Central memory CD8-positive, alpha-beta T cell (primary cell): ENCODE measurements at regions not wholly inside any gene's neighbourhood (a gene's known extent, or its start where the extent isn't known, plus 50 kb on each side); places are given as distances from the start of the nearest gene placed in this dataset.
"Not testable (repeated sequence)": the region's sequence is repeated elsewhere in the genome, so short reads cannot be mapped to it uniquely, and the experiment has no call there.

Experiments
- ATAC-seq: fragments of 150-1000 bp; cut with Tn5 transposase; replicated peaks from 2 replicates; pipeline ENCODE4 v1.10.0; 2022; ENCODE audit warnings: mild to moderate bottlenecking, moderate FRiP score, moderate number of reproducible peaks; ENCODE audit not compliant: poor library complexity, severe bottlenecking; ENCODE audit errors: extremely low read depth
- DNase-seq, 2 donors: peaks; one replicate each; pipeline ENCODE4 v3.0.0; 2021; ENCODE audit warnings: low spot score in 2 of 2
- H3K27ac Mint-ChIP-seq: one replicate; pipeline ENCODE4 v1.8.0; 2022; ENCODE audit warnings: low read depth, mild to moderate bottlenecking, moderate library complexity, mixed read lengths
- H3K27me3 Mint-ChIP-seq: one replicate; pipeline ENCODE4 v1.8.0; 2022; ENCODE audit warnings: mixed read lengths
- H3K36me3 Mint-ChIP-seq: one replicate; pipeline ENCODE4 v1.8.0; 2022; ENCODE audit warnings: mild to moderate bottlenecking, moderate library complexity, mixed read lengths; ENCODE audit not compliant: insufficient read depth
- H3K4me1 Mint-ChIP-seq: one replicate; pipeline ENCODE4 v1.8.0; 2022; ENCODE audit warnings: mixed read lengths
- H3K4me3 Mint-ChIP-seq: one replicate; pipeline ENCODE4 v1.8.0; 2022; ENCODE audit warnings: mild to moderate bottlenecking, moderate library complexity, mixed read lengths
- H3K9me3 Mint-ChIP-seq: one replicate; pipeline ENCODE4 v1.8.0; 2022; ENCODE audit warnings: mixed read lengths

DNA sequence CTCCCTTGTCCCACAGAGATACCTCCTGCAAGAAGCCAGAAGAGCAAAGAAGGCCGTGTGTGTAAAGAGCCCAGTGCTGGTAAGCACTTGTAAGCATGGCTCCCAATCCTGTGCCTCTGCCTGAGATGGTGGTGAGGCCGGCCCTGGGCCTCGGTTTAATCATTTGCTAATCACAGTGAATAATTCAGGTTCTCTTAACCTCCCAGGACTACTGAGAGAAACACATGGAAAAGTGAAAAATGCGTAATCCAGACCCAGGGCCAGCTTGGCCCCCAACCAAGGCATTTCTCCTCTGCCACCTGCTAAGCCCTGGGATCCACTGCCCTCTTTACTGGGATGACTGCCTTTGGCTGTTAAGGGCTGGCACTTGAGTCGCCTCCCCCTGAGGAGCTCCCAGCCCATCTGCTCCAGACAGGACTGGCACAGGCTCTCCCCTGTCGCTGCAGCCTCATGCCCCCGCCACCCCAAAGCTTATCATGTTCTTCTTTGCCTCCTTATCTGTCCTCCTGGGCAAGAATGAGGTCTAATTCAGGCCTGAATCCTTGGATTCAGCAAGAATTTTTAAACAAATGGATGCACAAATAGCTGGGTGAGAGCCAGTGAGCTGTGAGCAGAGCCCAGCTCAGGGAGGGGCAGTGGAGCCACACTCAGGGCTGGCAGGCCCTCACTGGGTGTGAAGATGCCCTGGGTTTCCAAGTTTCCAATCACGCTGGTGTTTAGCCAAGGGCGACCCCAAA lies 193.9 kb upstream of the HS6ST1 start:
- H3K36me3 Mint-ChIP-seq: peaks cover 2% of the 10 kb centered on the region
- no peaks in the 10 kb centered on the region for H3K4me1 Mint-ChIP-seq
- H3K27me3 Mint-ChIP-seq: peaks cover 49% of the 10 kb centered on the region
- DNase-seq (no peak), ATAC-seq (no peak)
- no peaks in the 10 kb centered on the region for H3K9me3 Mint-ChIP-seq
- no peak overlapping the region for H3K27ac Mint-ChIP-seq
- no peak overlapping the region for H3K4me3 Mint-ChIP-seq

DNA sequence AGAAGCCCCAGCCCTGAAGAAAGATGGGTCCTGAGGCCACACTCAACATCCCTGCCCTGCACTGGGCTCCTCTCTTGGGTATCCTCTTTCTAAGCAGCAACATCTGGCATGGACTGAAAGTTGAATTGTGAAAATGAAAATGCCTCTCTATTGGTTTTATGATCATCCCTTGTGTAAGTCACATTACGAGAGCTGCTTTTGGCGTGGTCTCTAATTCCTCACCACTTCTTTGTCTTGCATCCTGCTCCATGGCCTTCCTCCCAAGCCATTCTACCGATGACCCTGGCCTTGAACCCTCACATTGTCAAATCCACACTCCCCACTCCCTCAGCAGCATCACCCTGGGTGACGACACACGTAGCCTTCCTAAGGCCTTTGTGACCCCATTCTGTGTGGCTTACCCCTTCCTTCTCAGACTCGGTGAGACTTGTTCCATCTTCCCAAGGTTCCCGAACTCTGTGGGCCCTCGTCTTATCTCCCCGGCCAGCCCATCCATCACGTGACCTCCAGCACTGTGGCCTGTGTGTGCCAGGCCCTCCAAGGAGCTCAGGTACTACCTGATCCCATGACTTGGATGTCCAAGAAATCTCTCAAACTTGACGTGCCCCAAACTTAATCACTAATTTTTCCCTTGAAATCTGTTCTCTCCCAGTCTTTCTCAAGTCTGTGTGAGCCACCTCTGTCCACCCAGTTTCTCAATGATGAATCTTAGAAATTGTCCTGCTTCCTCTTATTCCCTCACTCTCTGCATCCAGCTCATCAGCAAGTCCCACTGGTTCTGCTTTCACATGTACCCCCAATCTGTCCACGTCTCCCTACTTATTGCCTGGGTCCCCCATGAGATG lies 194.7 kb upstream of the HS6ST1 start:
- Mint-ChIP-seq H3K4me1 (no peaks in the 10 kb centered on the region), H3K4me3 (no peak overlapping the region), H3K36me3 (peaks cover 2% of the 10 kb centered on the region), H3K27ac (no peak overlapping the region), H3K9me3 (no peaks in the 10 kb centered on the region), H3K27me3 (peaks cover 51% of the 10 kb centered on the region)
- DNase-seq (no peak), ATAC-seq (no peak)

DNA sequence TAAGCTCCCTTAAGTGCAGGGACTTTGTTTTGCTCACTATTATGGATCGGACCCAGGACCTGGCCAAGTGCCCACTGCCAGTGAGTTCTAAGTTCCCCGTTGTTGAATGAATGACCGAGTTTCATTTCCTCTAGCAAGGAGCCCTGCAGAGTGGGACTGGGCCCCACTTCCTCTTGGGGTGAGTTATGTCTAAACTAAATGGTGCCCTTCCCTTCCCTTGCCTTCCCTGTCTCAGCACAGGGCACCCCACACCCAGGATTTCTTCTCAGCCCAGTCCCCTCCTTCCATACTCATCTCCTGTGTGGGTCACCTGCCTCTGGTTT lies 195.3 kb upstream of the HS6ST1 start:
- no peaks in the 10 kb centered on the region for H3K4me1 Mint-ChIP-seq
- no peak for ATAC-seq
- H3K27ac Mint-ChIP-seq: no peak overlapping the region
- H3K36me3 Mint-ChIP-seq: peaks cover 2% of the 10 kb centered on the region
- H3K4me3 Mint-ChIP-seq: no peak overlapping the region
- H3K9me3 Mint-ChIP-seq: no peaks in the 10 kb centered on the region
- peaks cover 57% of the 10 kb centered on the region for H3K27me3 Mint-ChIP-seq
- DNase-seq: no peak

DNA sequence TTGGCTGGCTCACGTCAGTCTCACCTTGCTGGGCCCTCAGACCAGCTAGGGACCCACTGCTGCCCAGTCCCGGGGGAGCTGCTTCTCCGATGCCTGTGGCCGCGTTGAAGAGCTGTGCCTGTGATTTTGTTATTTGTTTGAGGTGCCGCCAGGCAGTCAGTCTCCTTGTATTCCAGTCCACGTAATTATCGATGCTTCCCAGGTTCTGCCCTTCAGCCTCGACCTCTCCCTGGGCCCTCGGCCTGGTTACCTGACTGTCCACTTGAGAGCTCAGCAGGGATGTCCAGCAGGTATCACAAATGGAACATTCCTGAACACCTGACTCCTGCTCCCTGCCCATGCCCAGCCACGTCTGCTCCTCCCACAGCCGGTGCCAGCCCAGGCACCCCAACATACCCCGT lies 195.9 kb upstream of the HS6ST1 start:
- Mint-ChIP-seq H3K27ac (no peak overlapping the region), H3K36me3 (peaks cover 2% of the 10 kb centered on the region), H3K27me3 (peaks cover 63% of the 10 kb centered on the region), H3K4me3 (no peak overlapping the region), H3K9me3 (no peaks in the 10 kb centered on the region), H3K4me1 (no peaks in the 10 kb centered on the region)
- DNase-seq (no peak), ATAC-seq (no peak)

DNA sequence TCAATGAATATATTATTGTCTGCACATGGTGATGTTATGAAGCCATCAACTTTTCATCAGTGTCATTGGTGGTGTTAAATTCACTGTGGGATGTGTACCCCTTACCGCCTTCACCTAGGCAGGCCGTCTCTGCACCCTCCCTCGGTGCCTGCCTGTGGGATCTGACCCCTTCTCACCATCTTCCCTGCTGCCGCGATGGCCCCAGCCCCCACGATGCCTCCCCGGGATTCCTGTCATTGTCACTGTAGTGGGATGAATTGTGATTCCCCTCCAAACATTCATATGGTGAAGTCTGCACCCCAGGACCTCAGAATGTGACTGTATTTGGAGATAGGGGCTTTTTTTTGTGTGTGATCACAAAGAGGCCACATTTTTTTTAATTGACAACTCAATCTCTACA lies 198.3 kb upstream of the HS6ST1 start:
- H3K27me3 Mint-ChIP-seq: peaks cover 62% of the 10 kb centered on the region
- H3K36me3 Mint-ChIP-seq: peaks cover 2% of the 10 kb centered on the region
- H3K4me3 Mint-ChIP-seq: no peak overlapping the region
- no peak overlapping the region for H3K27ac Mint-ChIP-seq
- no peaks in the 10 kb centered on the region for H3K9me3 Mint-ChIP-seq
- DNase-seq (no peak), ATAC-seq (no peak)
- no peaks in the 10 kb centered on the region for H3K4me1 Mint-ChIP-seq

DNA sequence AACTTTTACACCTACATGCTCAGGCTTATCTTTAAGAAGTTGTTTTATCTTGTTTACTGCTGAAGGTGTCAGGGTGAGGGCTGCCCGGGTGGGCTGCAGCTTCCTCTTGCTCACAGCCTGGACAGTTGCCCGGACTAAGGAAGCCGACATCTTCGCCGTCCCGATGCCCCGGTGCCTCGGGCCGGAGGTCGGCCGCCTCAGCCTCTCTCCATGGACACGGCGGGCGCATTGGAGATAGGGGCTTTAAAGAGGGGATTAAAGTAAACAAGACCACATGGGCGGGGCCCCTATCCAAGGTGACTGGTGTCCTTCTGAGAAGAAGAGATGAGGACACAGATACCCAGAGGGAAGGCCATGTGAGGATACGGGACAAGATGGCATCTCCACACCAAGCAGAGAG lies 200.4 kb upstream of the HS6ST1 start:
- not testable (repeated sequence) for H3K9me3 Mint-ChIP-seq, DNase-seq, H3K4me3 Mint-ChIP-seq, H3K4me1 Mint-ChIP-seq, H3K36me3 Mint-ChIP-seq, H3K27ac Mint-ChIP-seq, ATAC-seq
- peaks cover 47% of the 10 kb centered on the region for H3K27me3 Mint-ChIP-seq

DNA sequence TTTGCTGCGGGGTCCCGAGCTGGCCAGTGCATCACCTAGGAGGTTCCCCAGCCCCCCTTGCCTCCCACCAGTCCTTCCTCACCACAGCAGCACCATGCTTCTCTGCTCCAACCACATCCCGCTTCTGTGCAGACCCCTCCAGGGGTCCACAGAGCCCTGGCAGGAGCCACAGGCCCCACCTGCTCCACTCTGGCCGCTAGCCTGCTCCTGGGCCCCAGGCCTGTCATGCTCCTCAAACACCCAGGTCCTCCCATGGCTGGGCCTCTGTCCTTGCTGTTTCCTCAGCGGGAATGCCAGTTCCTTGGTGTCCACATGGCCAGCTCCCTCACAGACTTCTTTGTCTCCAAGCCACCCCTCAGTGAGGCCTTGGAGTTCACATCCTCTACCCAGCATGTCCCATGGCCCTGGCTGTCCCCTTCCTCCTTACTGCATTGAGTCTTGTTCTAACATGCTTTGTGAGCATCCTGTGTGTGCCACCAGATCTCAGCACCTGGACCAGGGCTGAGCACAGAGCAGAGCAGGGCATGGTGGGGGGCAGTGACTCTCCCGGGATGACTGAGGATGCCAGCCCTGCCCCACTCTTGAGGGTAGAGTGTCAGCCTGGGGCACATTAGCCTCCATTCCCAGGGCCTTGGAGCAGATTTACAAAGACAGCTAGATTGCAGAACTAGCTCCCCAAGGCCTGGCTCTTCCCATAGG lies 201.0 kb upstream of the HS6ST1 start:
- Mint-ChIP-seq H3K27me3 (peaks cover 41% of the 10 kb centered on the region), H3K4me3 (no peak overlapping the region), H3K4me1 (no peaks in the 10 kb centered on the region), H3K27ac (no peak overlapping the region), H3K36me3 (no peaks in the 10 kb centered on the region), H3K9me3 (no peaks in the 10 kb centered on the region)
- DNase-seq (no peak), ATAC-seq (no peak)

DNA sequence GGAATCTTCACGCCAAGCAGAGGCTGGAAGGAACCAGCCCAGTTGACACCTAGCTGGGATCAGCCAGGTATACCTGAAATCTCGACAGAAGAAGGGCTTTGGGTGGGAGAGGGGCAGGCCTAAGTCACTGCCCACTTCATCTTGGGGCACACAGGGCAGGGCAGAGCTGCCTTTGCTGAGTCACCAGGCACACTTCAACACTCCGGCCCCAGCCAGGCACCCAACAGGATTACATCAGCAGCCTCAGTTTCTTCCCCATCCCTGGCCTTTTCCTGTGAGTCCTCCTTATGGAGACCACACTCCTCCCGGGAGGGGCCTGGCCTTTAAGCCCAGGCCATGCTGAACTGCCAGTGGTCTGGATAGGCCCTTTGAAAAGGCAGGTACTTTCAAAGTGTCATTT lies 201.7 kb upstream of the HS6ST1 start:
- no peak for DNase-seq
- no peaks in the 10 kb centered on the region for H3K36me3 Mint-ChIP-seq
- no peak overlapping the region for H3K4me3 Mint-ChIP-seq
- H3K4me1 Mint-ChIP-seq: no peaks in the 10 kb centered on the region
- ATAC-seq: no peak
- peaks cover 35% of the 10 kb centered on the region for H3K27me3 Mint-ChIP-seq
- H3K9me3 Mint-ChIP-seq: no peaks in the 10 kb centered on the region
- no peak overlapping the region for H3K27ac Mint-ChIP-seq

DNA sequence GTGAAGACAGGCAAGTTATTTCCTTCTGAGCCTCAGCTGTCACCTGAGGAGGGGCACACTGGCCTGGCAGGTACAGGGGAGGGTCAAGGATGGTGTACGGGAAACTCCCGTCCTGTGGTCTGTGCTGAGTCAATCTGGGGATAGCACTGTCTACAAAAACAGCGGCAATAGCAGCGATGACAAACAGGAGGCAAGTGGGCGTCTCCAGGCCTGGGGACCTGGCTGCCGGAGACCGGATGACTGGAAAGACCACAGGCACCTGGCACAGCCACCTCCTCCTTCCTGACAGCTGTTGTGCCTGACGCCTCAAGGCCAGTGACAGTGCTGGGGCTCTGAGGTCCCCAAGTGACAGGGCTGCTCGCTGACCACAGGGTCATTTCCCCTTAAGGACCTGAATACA lies 202.1 kb upstream of the HS6ST1 start:
- peaks cover 35% of the 10 kb centered on the region for H3K27me3 Mint-ChIP-seq
- peak; percentile 19 for ATAC-seq
- H3K9me3 Mint-ChIP-seq: no peaks in the 10 kb centered on the region
- no peak for DNase-seq
- no peaks in the 10 kb centered on the region for H3K36me3 Mint-ChIP-seq
- H3K27ac Mint-ChIP-seq: peak overlapping the region; percentile 42
- no peak overlapping the region for H3K4me3 Mint-ChIP-seq
- H3K4me1 Mint-ChIP-seq: no peaks in the 10 kb centered on the region

DNA sequence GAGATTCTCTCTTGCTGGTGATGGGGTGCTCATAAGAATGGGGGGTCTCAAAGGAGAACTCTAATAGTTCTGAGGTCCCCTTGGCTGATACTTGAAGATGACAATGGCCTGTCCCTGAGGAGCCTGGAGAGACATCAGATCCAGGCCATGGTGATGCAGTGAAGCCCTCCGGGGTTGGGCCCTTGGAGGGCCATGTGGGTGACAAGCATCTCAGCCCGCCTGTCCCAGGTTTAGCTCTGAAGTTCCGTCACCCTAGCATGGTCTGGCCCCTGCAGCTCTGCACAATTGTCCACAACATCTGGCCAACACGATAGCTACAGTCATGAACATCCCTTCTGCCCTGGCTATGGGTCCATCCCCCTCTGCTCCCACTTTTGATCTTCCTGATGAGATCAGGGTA lies 202.8 kb upstream of the HS6ST1 start:
- Mint-ChIP-seq H3K4me3 (no peak overlapping the region), H3K9me3 (no peaks in the 10 kb centered on the region), H3K27me3 (peaks cover 35% of the 10 kb centered on the region), H3K27ac (peak overlapping the region; percentile 27), H3K4me1 (no peaks in the 10 kb centered on the region), H3K36me3 (no peaks in the 10 kb centered on the region)
- ATAC-seq (no peak), DNase-seq (no peak)

DNA sequence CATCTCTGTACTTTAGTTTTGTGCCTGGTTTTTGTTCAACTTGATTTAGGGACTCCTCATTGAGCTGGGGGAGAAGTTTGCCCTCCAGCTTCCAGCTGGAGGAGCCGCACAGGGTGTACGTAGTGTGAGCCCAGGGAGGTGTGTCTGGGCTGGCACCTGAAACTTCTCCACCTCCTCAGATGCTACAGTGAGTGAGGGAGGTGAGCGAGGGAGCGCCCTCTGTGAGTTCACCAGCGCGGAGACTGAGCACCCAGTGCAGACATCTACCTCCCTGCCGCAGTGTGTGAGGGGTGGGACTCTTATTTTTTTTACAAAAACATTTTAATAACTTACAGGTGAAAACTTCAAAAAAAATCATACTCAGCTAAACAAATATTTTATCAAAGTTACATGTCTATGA lies 204.2 kb upstream of the HS6ST1 start:
- Mint-ChIP-seq H3K27ac (no peak overlapping the region), H3K4me1 (no peaks in the 10 kb centered on the region), H3K36me3 (no peaks in the 10 kb centered on the region), H3K4me3 (no peak overlapping the region), H3K9me3 (no peaks in the 10 kb centered on the region), H3K27me3 (peaks cover 38% of the 10 kb centered on the region)
- DNase-seq (no peak), ATAC-seq (no peak)

DNA sequence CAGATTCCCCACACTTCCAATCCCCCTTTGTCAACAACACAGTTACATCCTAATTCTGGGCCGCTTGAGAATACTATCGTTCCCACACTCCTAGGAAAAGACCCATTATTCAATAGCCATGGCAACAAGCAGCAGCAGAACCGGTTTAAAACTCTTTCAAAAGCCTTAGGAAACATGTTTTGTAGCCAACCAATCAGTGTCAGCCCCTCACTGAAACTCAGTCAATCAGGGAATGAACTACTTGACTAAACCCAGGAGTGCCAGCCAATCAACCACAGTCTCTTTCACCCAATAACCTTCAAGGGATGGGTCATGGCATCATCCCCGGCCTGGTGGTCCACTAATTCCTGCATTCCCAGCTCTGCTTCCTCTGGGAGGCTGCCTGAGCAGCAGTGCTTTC lies 204.8 kb upstream of the HS6ST1 start:
- H3K27ac Mint-ChIP-seq: no peak overlapping the region
- no peaks in the 10 kb centered on the region for H3K9me3 Mint-ChIP-seq
- no peaks in the 10 kb centered on the region for H3K36me3 Mint-ChIP-seq
- H3K27me3 Mint-ChIP-seq: peaks cover 41% of the 10 kb centered on the region
- DNase-seq: no peak
- H3K4me3 Mint-ChIP-seq: no peak overlapping the region
- ATAC-seq: no peak
- no peaks in the 10 kb centered on the region for H3K4me1 Mint-ChIP-seq

DNA sequence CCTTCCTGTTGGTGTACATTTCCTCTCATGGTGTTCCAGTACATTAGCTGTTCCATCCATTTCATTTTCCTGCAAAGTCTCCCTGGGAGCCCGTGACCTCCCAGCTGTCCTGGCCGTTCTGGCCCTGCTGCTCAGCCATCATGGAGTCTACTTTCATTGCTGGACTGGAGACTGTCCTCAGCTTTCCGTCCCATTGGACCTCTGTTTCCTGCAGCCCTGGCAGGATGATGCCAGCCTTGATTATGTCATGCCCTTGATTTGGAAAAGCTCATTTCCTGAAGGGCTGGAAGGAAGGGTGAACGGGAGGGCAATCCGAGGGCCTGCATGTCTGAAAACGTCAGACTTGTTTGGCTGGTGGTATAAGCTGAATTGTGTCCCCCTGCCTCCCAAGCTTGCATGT lies 205.5 kb upstream of the HS6ST1 start:
- Mint-ChIP-seq H3K4me1 (no peaks in the 10 kb centered on the region), H3K36me3 (no peaks in the 10 kb centered on the region), H3K9me3 (no peaks in the 10 kb centered on the region), H3K27ac (no peak overlapping the region), H3K27me3 (peaks cover 41% of the 10 kb centered on the region), H3K4me3 (no peak overlapping the region)
- DNase-seq (no peak), ATAC-seq (no peak)
